ENCODE measurements at regions not wholly inside any gene's neighbourhood (a gene's known extent, or its start where the extent isn't known, plus 50 kb on each side); places are given as distances from the start of the nearest gene placed in this dataset.

DNA sequence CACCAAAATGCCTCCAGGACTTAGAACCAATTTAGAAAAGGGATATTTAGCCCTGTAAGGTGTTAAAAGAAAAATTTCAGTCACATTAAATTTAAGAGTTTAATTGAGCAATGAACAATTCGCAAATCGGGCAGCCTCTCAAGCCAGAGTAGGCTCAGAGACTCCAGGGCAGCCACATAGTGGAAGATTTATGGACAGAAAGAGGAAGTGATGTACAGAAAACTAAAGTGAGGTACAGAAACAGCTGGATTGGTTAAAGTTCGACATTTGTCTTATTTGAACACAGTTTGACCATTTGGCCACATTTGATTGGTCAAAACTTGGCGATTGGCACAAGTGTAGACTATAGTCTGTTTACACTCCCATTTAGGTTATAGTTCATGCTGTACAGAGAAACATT, 525.9 kb upstream of the ZNF608 start:
- peaks cover 0 to 3% (median 0%) of the 10 kb centered on the region in 5 donors for H3K4me1 ChIP-seq (ENCODE audit: control insufficient read depth in 5 of 5, insufficient read depth in 5 of 5, low read length in 5 of 5)
- 53 to 72% methylated on average over 4 of the region's 4 CpGs for WGBS, 2 donors
- H3K27me3 ChIP-seq (ENCODE audit: control insufficient read depth in 3 of 3, insufficient read depth in 3 of 3, low read length in 2 of 3): no peaks in the 10 kb centered on the region
- no peak overlapping the region for H3K9ac ChIP-seq (ENCODE audit: insufficient read depth in 1 of 2, low read length in 2 of 2)
- DNase-seq: no peak
- H3K27ac ChIP-seq (ENCODE audit: low read depth in 1 of 2, low read length in 1 of 2): no peak overlapping the region
- ATAC-seq (ENCODE audit: insufficient read depth, low FRiP score): no peak
- H3K9me3 ChIP-seq (ENCODE audit: control insufficient read depth in 4 of 4, insufficient read depth in 3 of 4, low read length in 3 of 4): no peaks in the 10 kb centered on the region
- H3K36me3 ChIP-seq (ENCODE audit: control insufficient read depth in 4 of 4, insufficient read depth in 4 of 4, low read length in 4 of 4): no peaks in the 10 kb centered on the region
- TF ChIP-seq, protein P1, sequence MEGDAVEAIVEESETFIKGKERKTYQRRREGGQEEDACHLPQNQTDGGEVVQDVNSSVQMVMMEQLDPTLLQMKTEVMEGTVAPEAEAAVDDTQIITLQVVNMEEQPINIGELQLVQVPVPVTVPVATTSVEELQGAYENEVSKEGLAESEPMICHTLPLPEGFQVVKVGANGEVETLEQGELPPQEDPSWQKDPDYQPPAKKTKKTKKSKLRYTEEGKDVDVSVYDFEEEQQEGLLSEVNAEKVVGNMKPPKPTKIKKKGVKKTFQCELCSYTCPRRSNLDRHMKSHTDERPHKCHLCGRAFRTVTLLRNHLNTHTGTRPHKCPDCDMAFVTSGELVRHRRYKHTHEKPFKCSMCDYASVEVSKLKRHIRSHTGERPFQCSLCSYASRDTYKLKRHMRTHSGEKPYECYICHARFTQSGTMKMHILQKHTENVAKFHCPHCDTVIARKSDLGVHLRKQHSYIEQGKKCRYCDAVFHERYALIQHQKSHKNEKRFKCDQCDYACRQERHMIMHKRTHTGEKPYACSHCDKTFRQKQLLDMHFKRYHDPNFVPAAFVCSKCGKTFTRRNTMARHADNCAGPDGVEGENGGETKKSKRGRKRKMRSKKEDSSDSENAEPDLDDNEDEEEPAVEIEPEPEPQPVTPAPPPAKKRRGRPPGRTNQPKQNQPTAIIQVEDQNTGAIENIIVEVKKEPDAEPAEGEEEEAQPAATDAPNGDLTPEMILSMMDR (IDR thresholded peaks at IDR 0.05; ENCODE audit: control extremely low read depth, extremely low read depth): no peak
- H3K4me3 ChIP-seq: no peak overlapping the region

DNA sequence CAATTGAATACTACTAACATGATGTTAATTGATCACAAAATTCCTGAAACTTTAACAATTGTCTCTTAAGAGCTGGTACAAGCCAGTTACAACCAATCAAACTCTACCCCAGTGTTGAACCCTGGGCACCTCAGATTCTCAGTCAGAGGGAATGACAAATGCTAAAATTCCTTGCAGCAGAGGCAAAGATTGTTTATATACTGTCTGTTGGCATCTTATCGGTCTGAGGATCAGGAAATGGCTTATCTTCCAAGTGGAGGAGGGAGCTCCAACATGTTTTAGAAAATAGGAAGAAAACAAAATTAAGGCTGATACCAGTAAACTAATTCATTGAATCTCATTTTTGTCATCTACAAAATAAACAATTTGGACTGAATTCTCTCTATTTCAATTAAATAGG, 527.8 kb upstream of the ZNF608 start:
- Histone ChIP-seq H3K9ac (ENCODE audit: insufficient read depth in 1 of 2, low read length in 2 of 2) (no peak overlapping the region), H3K27me3 (ENCODE audit: control insufficient read depth in 3 of 3, insufficient read depth in 3 of 3, low read length in 2 of 3) (no peaks in the 10 kb centered on the region), H3K4me1 (ENCODE audit: control insufficient read depth in 5 of 5, insufficient read depth in 5 of 5, low read length in 5 of 5) (peaks cover 0 to 3% (median 0%) of the 10 kb centered on the region in 5 donors), H3K9me3 (ENCODE audit: control insufficient read depth in 4 of 4, insufficient read depth in 3 of 4, low read length in 3 of 4) (no peaks in the 10 kb centered on the region), H3K27ac (ENCODE audit: low read depth in 1 of 2, low read length in 1 of 2) (no peak overlapping the region), H3K4me3 (no peak overlapping the region), H3K36me3 (ENCODE audit: control insufficient read depth in 4 of 4, insufficient read depth in 4 of 4, low read length in 4 of 4) (no peaks in the 10 kb centered on the region)
- DNase-seq: no peak
- TF ChIP-seq, protein P1 (IDR thresholded peaks at IDR 0.05; ENCODE audit: control extremely low read depth, extremely low read depth): no peak
- ATAC-seq (ENCODE audit: insufficient read depth, low FRiP score): no peak
- whole genome bisulfite sequencing, 2 donors: 69% methylated on average over 1 of the region's 1 CpG

DNA sequence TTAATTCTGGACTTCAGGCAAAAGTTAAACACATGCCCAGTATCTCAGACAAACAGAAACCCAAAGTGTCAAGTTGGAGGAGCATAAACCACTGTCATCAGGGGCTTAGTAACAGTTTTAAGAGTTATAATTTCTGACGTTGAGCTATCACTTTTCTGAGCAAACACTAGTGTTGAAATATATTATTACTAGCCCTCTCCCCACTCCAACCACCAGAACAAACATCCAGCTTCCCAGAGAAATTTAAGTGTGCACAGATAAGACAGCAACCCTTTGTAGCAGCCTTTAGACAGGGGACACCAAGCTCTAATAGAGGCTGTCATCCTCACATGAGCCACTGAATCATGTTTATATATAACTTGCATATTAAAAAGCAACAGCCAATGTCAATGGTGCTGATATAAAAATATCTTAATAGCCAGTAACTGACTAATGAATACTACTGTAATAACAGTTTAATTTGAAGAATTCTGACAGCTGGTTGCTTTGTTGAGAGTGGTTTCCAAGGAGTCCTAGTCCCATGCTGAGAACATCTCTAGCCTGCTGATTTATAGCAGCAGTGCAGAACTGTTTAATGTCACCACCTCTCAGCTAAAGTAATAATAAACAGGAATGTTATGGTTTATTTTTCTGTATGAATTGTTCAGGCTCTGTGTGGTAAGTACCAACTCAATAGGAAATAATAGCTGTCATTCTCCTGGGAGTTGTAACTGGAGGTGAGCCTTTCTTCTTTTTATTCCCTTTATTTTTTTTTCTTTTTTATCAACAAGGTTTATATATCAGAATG, 528.7 kb upstream of the ZNF608 start:
- WGBS, 2 donors: 34 to 42% methylated on average over 1 of the region's 1 CpG
- no peaks in the 10 kb centered on the region for H3K36me3 ChIP-seq (ENCODE audit: control insufficient read depth in 4 of 4, insufficient read depth in 4 of 4, low read length in 4 of 4)
- peaks cover 0 to 3% (median 0%) of the 10 kb centered on the region in 5 donors for H3K4me1 ChIP-seq (ENCODE audit: control insufficient read depth in 5 of 5, insufficient read depth in 5 of 5, low read length in 5 of 5)
- H3K27me3 ChIP-seq (ENCODE audit: control insufficient read depth in 3 of 3, insufficient read depth in 3 of 3, low read length in 2 of 3): no peaks in the 10 kb centered on the region
- H3K9ac ChIP-seq (ENCODE audit: insufficient read depth in 1 of 2, low read length in 2 of 2): no peak overlapping the region
- TF ChIP-seq, protein P1 (IDR thresholded peaks at IDR 0.05; ENCODE audit: control extremely low read depth, extremely low read depth): no peak
- ATAC-seq (ENCODE audit: insufficient read depth, low FRiP score): no peak
- H3K4me3 ChIP-seq: no peak overlapping the region
- no peaks in the 10 kb centered on the region for H3K9me3 ChIP-seq (ENCODE audit: control insufficient read depth in 4 of 4, insufficient read depth in 3 of 4, low read length in 3 of 4)
- DNase-seq: no peak
- H3K27ac ChIP-seq (ENCODE audit: low read depth in 1 of 2, low read length in 1 of 2): no peak overlapping the region

DNA sequence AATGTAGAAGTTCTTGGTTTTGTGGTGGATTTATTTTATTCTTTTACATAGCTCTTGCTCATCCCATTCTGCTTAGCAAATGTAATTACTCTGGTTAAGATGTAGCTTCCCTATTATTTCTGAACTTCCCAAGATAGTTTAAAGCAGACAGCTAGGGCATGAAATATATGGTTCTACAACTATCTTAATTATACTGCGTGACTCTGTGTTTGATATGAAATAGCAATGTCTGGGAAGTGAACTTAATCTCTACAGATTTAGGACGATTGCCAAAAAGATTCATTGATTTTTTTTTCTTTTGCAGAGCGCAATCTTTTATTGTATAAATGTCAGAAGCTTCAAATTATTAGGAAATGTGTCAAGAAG, 529.3 kb upstream of the ZNF608 start:
- Histone ChIP-seq H3K27me3 (ENCODE audit: control insufficient read depth in 3 of 3, insufficient read depth in 3 of 3, low read length in 2 of 3) (no peaks in the 10 kb centered on the region), H3K4me3 (no peak overlapping the region), H3K4me1 (ENCODE audit: control insufficient read depth in 5 of 5, insufficient read depth in 5 of 5, low read length in 5 of 5) (peaks cover 0 to 3% (median 0%) of the 10 kb centered on the region in 5 donors), H3K36me3 (ENCODE audit: control insufficient read depth in 4 of 4, insufficient read depth in 4 of 4, low read length in 4 of 4) (no peaks in the 10 kb centered on the region), H3K9me3 (ENCODE audit: control insufficient read depth in 4 of 4, insufficient read depth in 3 of 4, low read length in 3 of 4) (no peaks in the 10 kb centered on the region), H3K9ac (ENCODE audit: insufficient read depth in 1 of 2, low read length in 2 of 2) (no peak overlapping the region), H3K27ac (ENCODE audit: low read depth in 1 of 2, low read length in 1 of 2) (no peak overlapping the region)
- ATAC-seq (ENCODE audit: insufficient read depth, low FRiP score) (no peak), DNase-seq (no peak)
- 88 to 90% methylated on average over 3 of the region's 3 CpGs for WGBS, 2 donors
- TF ChIP-seq, protein P1 (IDR thresholded peaks at IDR 0.05; ENCODE audit: control extremely low read depth, extremely low read depth): no peak

Measured in lung (tissue), 11 donors.